H1 (cell line): ENCODE measurements at regions not wholly inside any gene's neighbourhood (a gene's known extent, or its start where the extent isn't known, plus 50 kb on each side); places are given as distances from the start of the nearest gene placed in this dataset.

Source experiments
- ATF3 ChIP-seq: IDR thresholded peaks from 2 replicates; pipeline ENCODE4 v1.6.1; 2011; ENCODE audit warnings: low read depth, mild to moderate bottlenecking, low read length; ENCODE audit not compliant: insufficient read depth
- BCL11A ChIP-seq, 2 experiments: IDR thresholded peaks; one replicate each; pipeline ENCODE4 v1.6.1; 2011; ENCODE audit warnings: low read depth in 2 of 2, low read length in 2 of 2, mild to moderate bottlenecking in 2 of 2
- CHD7 ChIP-seq: fragments of 300-600 bp; sonication (generic); IDR thresholded peaks from 2 replicates; pipeline ENCODE4 v1.7.1; 2012; ENCODE audit warnings: low read length, moderate library complexity, mild to moderate bottlenecking, inconsistent platforms; ENCODE audit not compliant: insufficient replicate concordance
- KDM1A ChIP-seq: fragments of 200-600, 300-600 bp; sonication (generic); IDR thresholded peaks from 2 replicates; pipeline ENCODE4 v1.7.1; 2016; ENCODE audit warnings: mild to moderate bottlenecking, low read length, borderline replicate concordance
- KDM4A ChIP-seq: IDR thresholded peaks from one replicate; pipeline ENCODE4 v1.7.1; 2012; ENCODE audit warnings: low read depth, mild to moderate bottlenecking, moderate library complexity, low read length, inconsistent platforms; ENCODE audit not compliant: severe bottlenecking
- KDM5A ChIP-seq: fragments of 200-600 bp; IDR thresholded peaks from 2 replicates; pipeline ENCODE4 v1.7.1; 2012; ENCODE audit warnings: mild to moderate bottlenecking, low read length, inconsistent platforms, mixed read lengths
- RNF2 ChIP-seq: fragments of 200-900, 300-1000 bp; sonication (generic); IDR thresholded peaks from 2 replicates; pipeline ENCODE4 v1.7.1; 2016; ENCODE audit warnings: borderline replicate concordance, low read depth, mild to moderate bottlenecking, antibody characterized with exemption, low read length; ENCODE audit not compliant: poor library complexity, severe bottlenecking; ENCODE audit errors: missing control alignments
- SIN3A ChIP-seq, 2 experiments: IDR thresholded peaks in 1 of 2; conservative IDR thresholded peaks in 1 of 2; 2 replicates each; pipeline ENCODE4 v1.6.1; 2011 to 2012; ENCODE audit warnings: low read length in 2 of 2, improper control_type of control experiment in 1 of 2, low read depth in 1 of 2, mild to moderate bottlenecking in 1 of 2
- SRF ChIP-seq: IDR thresholded peaks from 2 replicates; pipeline ENCODE4 v1.6.1; 2011; ENCODE audit warnings: mild to moderate bottlenecking, low read depth, low read length, moderate library complexity
- TAF7 ChIP-seq: optimal IDR thresholded peaks from 2 replicates; pipeline ENCODE3; 2011; ENCODE audit warnings: low read depth, mild to moderate bottlenecking, inconsistent platforms, low read length, moderate library complexity, borderline replicate concordance

GRCh38 chr3:147575391-147575790 lies 166.2 kb downstream of the ZIC1 start (continued):
- TF ChIP-seq CHD7 (no peak), KDM5A (no peak), BCL11A (IDR thresholded peaks at IDR 0.05; ENCODE audit: low read depth in 2 of 2, low read length in 2 of 2) (no peak), KDM1A (no peak), RNF2 (no peak), SRF (no peak), ATF3 (no peak), KDM4A (no peak), TAF7 (no peak), SIN3A (conservative IDR thresholded peaks at IDR 0.05 in 1 of 2, IDR thresholded peaks at IDR 0.05 in 1 of 2; ENCODE audit: low read depth in 1 of 2, low read length in 2 of 2) (no peak)
